Dedifferentiated amniotic fluid mesenchymal stem cell (primary cell): ENCODE measurements at regions not wholly inside any gene's neighbourhood (a gene's known extent, or its start where the extent isn't known, plus 50 kb on each side); places are given as distances from the start of the nearest gene placed in this dataset.

ENCODE experiments used
- DNase-seq: peaks from one replicate; pipeline ENCODE4 v3.0.0-alpha.2; 2016; ENCODE audit errors: extremely low spot score

DNA sequence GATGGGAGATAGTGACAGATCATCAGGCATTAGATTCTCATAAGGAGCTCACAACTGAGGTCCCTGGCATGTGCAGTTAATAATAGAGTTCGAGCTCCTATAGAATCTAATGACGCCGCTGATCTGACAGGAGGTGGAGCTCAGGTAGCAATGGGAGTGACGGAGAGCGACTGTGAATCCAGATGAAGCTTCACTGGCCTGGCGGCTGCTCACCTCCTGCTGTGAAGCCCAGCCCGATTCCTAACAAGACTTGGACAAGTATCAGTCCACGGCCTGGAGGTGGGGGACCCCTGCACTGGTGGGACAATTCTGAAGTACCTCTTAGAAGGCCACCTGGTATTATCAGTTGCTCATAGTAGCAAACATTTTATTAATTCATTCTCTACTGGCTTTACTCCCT is 377.9 kb upstream of the ITGA1 start:
- DNase-seq: no peak

- no peak for DNase-seq
These were observed 368.4 kb upstream of the ITGA1 start for GRCh38 chr5:52419357-52419756.

- DNase-seq: no peak
These were observed 360.1 kb upstream of the ITGA1 start for GRCh38 chr5:52427615-52428014.

DNA sequence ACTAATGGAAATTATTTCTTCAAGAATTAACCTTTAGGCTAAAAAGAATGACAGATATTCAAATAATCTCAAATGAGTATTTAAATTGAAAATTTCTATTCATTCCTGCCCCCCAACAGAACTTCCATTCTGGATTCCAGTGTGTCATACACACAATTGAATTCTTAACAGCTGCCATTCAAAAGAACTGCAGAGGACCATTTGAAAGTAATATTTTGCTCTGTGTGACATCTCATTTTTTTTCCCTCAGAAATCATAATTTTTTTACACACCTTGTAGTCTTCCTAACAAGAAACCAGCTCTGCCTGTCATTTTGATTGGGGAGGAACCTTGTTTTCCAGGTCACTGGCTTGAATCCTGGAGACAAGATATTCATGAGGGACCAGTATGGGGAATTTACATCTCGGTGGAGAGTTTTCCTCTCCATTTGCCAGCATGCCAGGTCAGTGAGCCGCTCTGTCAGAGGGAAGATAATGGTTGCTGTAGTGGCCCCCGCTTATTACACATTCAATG is 358.7 kb upstream of the ITGA1 start:
- no peak for DNase-seq

DNA sequence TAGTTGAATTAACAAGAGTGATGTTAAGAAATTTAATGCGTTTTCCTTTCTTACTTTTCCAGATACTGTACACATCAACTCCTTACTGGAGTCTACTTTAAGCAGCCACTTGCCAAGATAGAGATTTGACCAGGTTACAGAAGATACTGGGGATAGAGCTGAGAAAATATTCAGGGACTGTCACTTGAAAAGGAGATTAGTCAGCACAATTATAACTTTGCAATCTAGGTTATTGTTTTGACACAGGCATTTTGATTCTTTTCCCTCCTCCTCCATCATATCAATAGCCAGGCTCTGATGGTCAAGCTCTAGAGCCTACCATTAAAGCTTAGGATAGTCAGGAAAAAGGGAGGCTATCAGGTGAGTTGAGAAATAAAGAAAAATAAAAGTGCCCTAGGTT is 345.9 kb upstream of the ITGA1 start:
- no peak for DNase-seq

DNA sequence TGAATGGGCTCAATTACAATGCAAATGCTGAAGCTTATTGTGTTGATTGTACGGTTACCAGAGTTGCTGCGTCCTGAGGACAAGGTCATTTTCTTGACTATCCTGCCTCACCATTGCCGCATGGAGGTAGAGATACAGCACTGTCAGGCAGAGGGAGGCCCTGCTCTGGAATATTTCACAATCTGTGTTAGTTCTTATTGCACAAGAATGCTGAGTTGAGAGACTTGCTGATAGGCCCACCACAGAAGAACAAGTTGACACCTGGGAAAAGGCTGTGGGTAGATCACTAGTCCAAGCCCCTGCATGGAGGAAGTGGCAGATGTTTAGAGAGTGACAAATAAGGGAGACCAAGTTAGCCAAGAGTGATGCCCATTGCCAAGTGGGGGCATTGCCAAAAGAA is 344.5 kb upstream of the ITGA1 start:
- no peak for DNase-seq

GRCh38 chr5:52448111-52448510 is 339.6 kb upstream of the ITGA1 start:
- DNase-seq: no peak

DNA sequence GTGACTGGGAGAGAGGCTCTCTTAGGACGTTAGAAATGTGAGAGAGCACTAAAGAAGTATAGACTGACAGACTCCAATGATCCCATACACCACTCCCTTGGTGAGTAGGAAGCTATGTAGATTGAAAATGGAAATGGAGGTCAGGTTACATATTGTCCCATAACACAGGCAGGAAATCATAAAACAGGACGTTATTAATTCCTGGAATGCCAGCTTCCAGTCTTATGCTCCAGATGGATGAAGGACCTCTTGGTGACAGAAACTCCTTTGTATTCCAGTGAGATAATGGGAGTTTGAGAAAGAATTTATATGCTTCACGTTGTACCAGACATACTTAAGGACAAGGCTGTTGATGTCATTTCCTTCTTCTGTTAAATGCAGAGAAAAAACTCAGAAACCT is 338.2 kb upstream of the ITGA1 start:
- DNase-seq: no peak

DNA sequence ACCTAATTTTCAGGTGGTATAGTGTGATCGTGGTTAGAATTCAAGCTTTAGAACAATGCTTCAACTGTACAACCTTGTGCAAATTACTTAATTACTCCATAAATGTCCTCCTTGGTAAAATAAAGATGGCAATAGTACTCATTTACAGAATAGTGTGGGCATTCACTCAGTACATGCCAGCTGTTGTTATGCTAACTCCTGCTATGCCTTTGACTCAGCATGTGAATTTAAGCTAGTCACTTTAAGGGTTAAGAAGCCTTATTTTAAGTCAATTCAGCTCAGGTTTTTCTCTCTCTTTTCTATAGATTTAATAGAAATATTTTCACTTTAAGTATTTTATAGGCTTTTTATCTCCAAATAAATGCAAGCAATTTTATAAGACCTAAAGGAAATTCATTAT is 335.6 kb upstream of the ITGA1 start:
- DNase-seq: no peak

GRCh38 chr5:52453176-52453575 is 334.5 kb upstream of the ITGA1 start:
- DNase-seq: no peak

DNA sequence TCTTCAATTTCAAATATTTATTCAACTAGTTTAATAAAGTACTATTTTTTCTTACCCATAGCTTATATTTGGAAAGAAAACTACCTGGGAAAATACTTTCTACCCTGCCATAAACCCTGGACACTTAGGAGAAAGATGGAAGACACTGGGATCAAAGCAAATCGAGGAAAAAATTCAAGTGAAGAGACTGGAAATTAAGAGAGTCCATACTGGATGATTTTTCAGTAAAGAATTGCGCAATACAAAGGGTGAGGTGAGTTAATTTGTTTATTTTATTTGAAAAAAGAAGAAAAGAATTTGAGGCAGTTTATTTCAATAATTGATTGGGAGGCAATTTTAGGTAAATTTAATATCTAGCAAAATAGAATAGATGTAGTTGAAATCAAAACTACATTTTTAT is 331.8 kb upstream of the ITGA1 start:
- no peak for DNase-seq

- no peak for DNase-seq
These were observed 329.9 kb upstream of the ITGA1 start for GRCh38 chr5:52457810-52458209.

DNA sequence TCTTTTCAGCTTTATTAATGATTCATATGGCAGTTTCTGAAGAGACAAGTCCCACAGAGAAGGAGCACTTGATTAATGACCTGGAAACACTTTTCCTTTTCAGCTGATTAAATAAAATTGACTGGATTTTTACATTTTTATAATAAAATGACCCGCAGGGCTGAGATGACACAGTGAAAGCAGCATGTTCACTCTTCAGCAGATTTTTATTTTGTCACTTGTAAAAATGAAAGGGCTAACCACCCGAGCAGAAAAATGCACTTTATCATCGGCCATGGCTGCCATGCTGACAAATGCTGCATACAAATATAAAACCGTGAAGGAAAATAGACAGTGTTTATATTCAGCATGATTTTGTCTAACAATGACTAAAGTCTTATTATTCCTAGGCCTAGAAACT is 321.6 kb upstream of the ITGA1 start:
- no peak for DNase-seq

GRCh38 chr5:52466749-52467520 is 320.8 kb upstream of the ITGA1 start:
- DNase-seq: no peak

DNA sequence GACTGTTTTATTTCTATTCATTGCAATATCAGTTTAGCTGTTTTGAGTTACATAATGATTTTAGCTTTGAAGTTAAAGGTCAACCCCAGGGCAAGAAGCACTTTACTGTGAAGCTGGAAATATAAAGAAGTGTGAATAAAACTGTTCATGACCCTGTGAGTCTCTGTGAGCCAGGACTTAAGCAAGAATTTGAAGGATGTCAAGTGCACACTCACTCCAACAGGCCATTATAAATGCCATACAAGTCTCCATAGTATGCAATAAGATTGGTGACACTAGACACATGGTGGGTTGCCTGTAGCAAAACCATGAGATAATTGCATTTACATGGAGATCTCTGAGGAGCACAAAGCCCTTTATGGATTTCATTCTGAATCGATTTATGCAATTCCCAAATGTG is 318.7 kb upstream of the ITGA1 start:
- no peak for DNase-seq

- no peak for DNase-seq
These were observed 318.3 kb upstream of the ITGA1 start for GRCh38 chr5:52469420-52469819.

GRCh38 chr5:52469835-52470234 is 317.9 kb upstream of the ITGA1 start:
- DNase-seq: no peak

DNA sequence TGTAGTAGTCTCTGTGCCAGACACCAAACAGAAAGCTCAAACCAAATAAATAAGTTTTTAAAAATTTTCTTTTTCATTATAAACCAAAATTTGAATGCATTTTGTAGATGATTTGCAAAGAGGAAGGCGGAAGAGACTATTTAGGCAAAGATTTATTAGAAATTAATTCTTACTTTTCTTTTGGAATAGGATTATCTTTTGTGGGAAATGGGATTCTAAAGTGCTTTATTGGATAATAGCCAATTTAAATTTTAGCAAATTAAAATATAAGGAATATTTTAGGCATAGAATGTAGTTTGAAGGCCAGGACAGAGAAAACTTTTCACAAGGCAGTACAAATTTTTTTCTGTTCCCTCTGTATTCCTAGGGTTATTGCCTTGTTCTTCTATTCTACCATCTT is 311.4 kb upstream of the ITGA1 start:
- DNase-seq: no peak

- no peak for DNase-seq
These were observed 306.5 kb upstream of the ITGA1 start for GRCh38 chr5:52481201-52481600.

DNA sequence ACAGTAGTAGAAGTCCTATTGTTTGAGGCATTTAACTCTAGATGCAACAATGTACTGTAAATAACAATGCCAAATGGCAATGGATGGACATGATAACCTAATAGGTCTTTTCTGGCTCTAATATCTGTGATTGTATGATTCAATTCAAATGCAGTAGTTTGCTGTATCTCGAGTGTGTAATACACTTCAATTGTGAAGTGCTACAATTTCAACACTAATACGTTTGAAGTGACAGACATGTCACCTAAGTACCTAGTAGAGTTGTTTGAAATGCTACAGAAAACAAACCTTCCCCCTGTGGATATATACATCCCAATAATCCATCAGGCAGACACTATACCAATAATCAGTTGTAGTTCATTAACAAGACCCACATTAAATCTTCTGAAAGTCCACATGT is 305.9 kb upstream of the ITGA1 start:
- no peak for DNase-seq

- no peak for DNase-seq
These were observed 296.5 kb upstream of the ITGA1 start for GRCh38 chr5:52491071-52491787.

DNA sequence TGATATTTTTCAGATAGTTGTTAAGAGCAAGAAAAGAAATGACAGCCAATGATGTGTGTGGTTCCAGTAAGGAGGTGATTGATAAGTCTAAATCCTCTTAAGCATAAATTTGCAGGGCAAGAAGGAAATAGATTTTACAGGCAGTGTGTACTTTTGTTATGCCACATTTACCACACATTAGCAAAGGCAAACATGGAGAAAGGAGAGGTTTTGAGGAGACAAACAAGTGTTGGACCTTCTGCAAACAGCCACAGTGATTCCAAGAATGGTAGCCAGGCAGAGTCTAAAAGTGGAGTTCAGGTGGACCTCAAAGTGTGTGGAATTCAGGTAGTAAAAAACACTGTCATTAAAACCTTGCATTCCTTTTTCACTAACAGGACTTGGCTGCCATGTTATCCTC is 295.9 kb upstream of the ITGA1 start:
- no peak for DNase-seq

GRCh38 chr5:52497133-52497693 is 290.5 kb upstream of the ITGA1 start:
- DNase-seq: no peak
